Activated T-cell treated with anti-CD3 and anti-CD28 coated beads, Interleukin-2, amount 50 U/mL, for 72 hours (primary cell): ENCODE measurements at regions not wholly inside any gene's neighbourhood (a gene's known extent, or its start where the extent isn't known, plus 50 kb on each side); places are given as distances from the start of the nearest gene placed in this dataset.
A peak's percentile ranks its signal among the peaks of the same experiment; 100 is the strongest.

ENCODE experiments used
- ATAC-seq, 2 donors: fragments of 150-1000 bp; cut with Tn5 transposase; replicated peaks in 1 of 2; 2 replicates each; pipeline ENCODE4 v1.10.0; 2021; ENCODE audit warnings: moderate library complexity in 2 of 2, mild to moderate bottlenecking in 1 of 2
- DNase-seq, 2 donors: peaks; one replicate each; pipeline ENCODE4 v3.0.0; 2021 to 2022; ENCODE audit warnings: mixed read lengths in 1 of 2
- H3K27ac Mint-ChIP-seq: one replicate; pipeline ENCODE4 v1.8.0; 2022; ENCODE audit warnings: mild to moderate bottlenecking, moderate library complexity, mixed read lengths
- H3K27me3 Mint-ChIP-seq: one replicate; pipeline ENCODE4 v1.8.0; 2022; ENCODE audit warnings: low read depth, mixed read lengths
- H3K36me3 Mint-ChIP-seq, 2 donors: one replicate each; pipeline ENCODE4 v1.8.0; 2022; ENCODE audit warnings: mixed read lengths in 2 of 2, mild to moderate bottlenecking in 1 of 2; ENCODE audit not compliant: insufficient read depth in 2 of 2
- H3K4me1 Mint-ChIP-seq: one replicate; pipeline ENCODE4 v1.8.0; 2022; ENCODE audit warnings: low read depth, mixed read lengths
- H3K4me3 Mint-ChIP-seq, 2 donors: one replicate each; pipeline ENCODE4 v1.8.0; 2022; ENCODE audit warnings: mild to moderate bottlenecking in 2 of 2, mixed read lengths in 2 of 2, moderate library complexity in 2 of 2
- H3K9me3 Mint-ChIP-seq, 2 donors: one replicate each; pipeline ENCODE4 v1.8.0; 2022; ENCODE audit warnings: mixed read lengths in 2 of 2

GRCh38 chr2:224283466-224283965 is 118.4 kb downstream of the FAM124B start:
- no peak for DNase-seq
- Mint-ChIP-seq H3K9me3 (no peaks in the 10 kb centered on the region), H3K27ac (no peak overlapping the region), H3K4me1 (no peaks in the 10 kb centered on the region), H3K27me3 (peaks cover 24% of the 10 kb centered on the region), H3K36me3 (no peaks in the 10 kb centered on the region), H3K4me3 (no peak overlapping the region)
- no peak for ATAC-seq

GRCh38 chr2:224281374-224281773 is 120.5 kb downstream of the FAM124B start:
- H3K27me3 Mint-ChIP-seq, result peaks cover 30% of the 10 kb centered on the region
- no peaks in the 10 kb centered on the region for H3K9me3 Mint-ChIP-seq
- no peak for DNase-seq
- no peak overlapping the region for H3K4me3 Mint-ChIP-seq
- H3K36me3 Mint-ChIP-seq, result no peaks in the 10 kb centered on the region
- no peaks in the 10 kb centered on the region for H3K4me1 Mint-ChIP-seq
- no peak for ATAC-seq
- H3K27ac Mint-ChIP-seq, result no peak overlapping the region

- no peak overlapping the region for H3K27ac Mint-ChIP-seq
- ATAC-seq (no peak), DNase-seq (no peak)
- no peaks in the 10 kb centered on the region for H3K36me3 Mint-ChIP-seq
- no peak overlapping the region for H3K4me3 Mint-ChIP-seq
- H3K27me3 Mint-ChIP-seq, result peaks cover 27% of the 10 kb centered on the region
- H3K9me3 Mint-ChIP-seq, result no peaks in the 10 kb centered on the region
- no peaks in the 10 kb centered on the region for H3K4me1 Mint-ChIP-seq
These were observed 123.4 kb downstream of the FAM124B start for GRCh38 chr2:224278531-224278930.

GRCh38 chr2:224276251-224276650 is 125.7 kb downstream of the FAM124B start:
- H3K36me3 Mint-ChIP-seq, result no peaks in the 10 kb centered on the region
- DNase-seq (no peak), ATAC-seq (no peak)
- no peak overlapping the region for H3K4me3 Mint-ChIP-seq
- H3K4me1 Mint-ChIP-seq, result no peaks in the 10 kb centered on the region
- no peaks in the 10 kb centered on the region for H3K9me3 Mint-ChIP-seq
- H3K27me3 Mint-ChIP-seq, result peaks cover 15% of the 10 kb centered on the region
- H3K27ac Mint-ChIP-seq, result no peak overlapping the region

GRCh38 chr2:224272237-224272910 is 129.5 kb downstream of the FAM124B start:
- Mint-ChIP-seq H3K36me3 (no peaks in the 10 kb centered on the region), H3K27ac (no peak overlapping the region), H3K4me3 (no peak overlapping the region), H3K4me1 (no peaks in the 10 kb centered on the region), H3K27me3 (peaks cover 16% of the 10 kb centered on the region), H3K9me3 (no peaks in the 10 kb centered on the region)
- ATAC-seq, result no peak
- DNase-seq, result no peak

GRCh38 chr2:224271617-224272236 is 130.2 kb downstream of the FAM124B start:
- peaks cover 16% of the 10 kb centered on the region for H3K27me3 Mint-ChIP-seq
- ATAC-seq, result no peak

GRCh38 chr2:224268441-224268840 is 133.5 kb downstream of the FAM124B start:
- ATAC-seq, result no peak
- Mint-ChIP-seq H3K27me3 (peaks cover 10% of the 10 kb centered on the region), H3K4me1 (no peaks in the 10 kb centered on the region), H3K9me3 (no peaks in the 10 kb centered on the region), H3K27ac (no peak overlapping the region), H3K4me3 (no peak overlapping the region), H3K36me3 (no peaks in the 10 kb centered on the region)
- DNase-seq, result no peak

More at GRCh38 chr2:224271617-224272236, 130.2 kb downstream of the FAM124B start:
- Mint-ChIP-seq H3K27ac (no peak overlapping the region), H3K4me1 (no peaks in the 10 kb centered on the region), H3K9me3 (no peaks in the 10 kb centered on the region), H3K4me3 (no peak overlapping the region), H3K36me3 (no peaks in the 10 kb centered on the region)
- no peak for DNase-seq

- Mint-ChIP-seq H3K27ac (no peak overlapping the region), H3K27me3 (peaks cover 16% of the 10 kb centered on the region), H3K4me1 (peaks cover 13% of the 10 kb centered on the region), H3K9me3 (no peaks in the 10 kb centered on the region), H3K36me3 (no peaks in the 10 kb centered on the region), H3K4me3 (no peak overlapping the region)
- DNase-seq (no peak), ATAC-seq (no peak)
These were observed 137.6 kb downstream of the FAM124B start for GRCh38 chr2:224264259-224264658.

- Mint-ChIP-seq H3K27me3 (peaks cover 23% of the 10 kb centered on the region), H3K4me1 (peaks cover 13% of the 10 kb centered on the region), H3K27ac (no peak overlapping the region), H3K4me3 (no peak overlapping the region), H3K9me3 (no peaks in the 10 kb centered on the region), H3K36me3 (no peaks in the 10 kb centered on the region)
- no peak for DNase-seq
- ATAC-seq, result no peak
These were observed 138.3 kb downstream of the FAM124B start for GRCh38 chr2:224263571-224264043.

GRCh38 chr2:224261326-224261725 is 140.6 kb downstream of the FAM124B start:
- H3K4me3 Mint-ChIP-seq, result no peak overlapping the region
- no peaks in the 10 kb centered on the region for H3K9me3 Mint-ChIP-seq
- H3K27ac Mint-ChIP-seq, result no peak overlapping the region
- DNase-seq (no peak), ATAC-seq (no peak)
- H3K36me3 Mint-ChIP-seq, result no peaks in the 10 kb centered on the region
- peaks cover 13% of the 10 kb centered on the region for H3K4me1 Mint-ChIP-seq
- H3K27me3 Mint-ChIP-seq, result peaks cover 28% of the 10 kb centered on the region

GRCh38 chr2:224260372-224261020 is 141.4 kb downstream of the FAM124B start:
- no peak for DNase-seq
- peaks cover 28% of the 10 kb centered on the region for H3K27me3 Mint-ChIP-seq
- H3K4me3 Mint-ChIP-seq, result peak overlapping the region in 1 of 2 donors; percentile 31
- H3K9me3 Mint-ChIP-seq, result no peaks in the 10 kb centered on the region
- peak in 1 of 2 donors; percentile 47 for ATAC-seq
- H3K36me3 Mint-ChIP-seq, result no peaks in the 10 kb centered on the region
- peaks cover 13% of the 10 kb centered on the region for H3K4me1 Mint-ChIP-seq
- H3K27ac Mint-ChIP-seq, result no peak overlapping the region

- Mint-ChIP-seq H3K9me3 (no peaks in the 10 kb centered on the region), H3K27ac (no peak overlapping the region), H3K27me3 (peaks cover 29% of the 10 kb centered on the region), H3K4me3 (no peak overlapping the region), H3K36me3 (no peaks in the 10 kb centered on the region), H3K4me1 (peaks cover 13% of the 10 kb centered on the region)
- no peak for ATAC-seq
- DNase-seq, result no peak
These were observed 142.1 kb downstream of the FAM124B start for GRCh38 chr2:224259831-224260230.

- peaks cover 13% of the 10 kb centered on the region for H3K4me1 Mint-ChIP-seq
- H3K27ac Mint-ChIP-seq, result no peak overlapping the region
- ATAC-seq (no peak), DNase-seq (no peak)
- no peaks in the 10 kb centered on the region for H3K36me3 Mint-ChIP-seq
- no peaks in the 10 kb centered on the region for H3K9me3 Mint-ChIP-seq
- peaks cover 46% of the 10 kb centered on the region for H3K27me3 Mint-ChIP-seq
- H3K4me3 Mint-ChIP-seq, result no peak overlapping the region
These were observed 143.8 kb downstream of the FAM124B start for GRCh38 chr2:224258059-224258458.
